Upper lobe of left lung (tissue), 6 donors: ENCODE measurements at regions not wholly inside any gene's neighbourhood (a gene's known extent, or its start where the extent isn't known, plus 50 kb on each side); places are given as distances from the start of the nearest gene placed in this dataset.

Experiments used
- ATAC-seq, 2 donors: fragments of 200-7000 bp; cut with Tn5 transposase; one replicate each; pipeline ENCODE4 v1.9.1; 2022; ENCODE audit warnings: mild to moderate bottlenecking in 2 of 2, moderate library complexity in 2 of 2; ENCODE audit not compliant: low FRiP score in 2 of 2
- DNase-seq, 2 donors: peaks; one replicate each; pipeline ENCODE4 v3.0.0-alpha.2; 2019 to 2020
- H3K27ac ChIP-seq, 4 donors: fragments of 200-600 bp; sonication (generic); one replicate each; pipeline ENCODE4 v1.5.1; 2016 to 2019
- H3K27me3 ChIP-seq, 4 donors: fragments of 200-600 bp; sonication (generic); one replicate each; pipeline ENCODE4 v1.5.1; 2017 to 2019
- H3K36me3 ChIP-seq, 4 donors: fragments of 200-600 bp; sonication (generic); one replicate each; pipeline ENCODE4 v1.5.1; 2016 to 2019
- H3K4me1 ChIP-seq, 4 donors: fragments of 200-600 bp; sonication (generic); one replicate each; pipeline ENCODE4 v1.5.1; 2018 to 2019
- H3K4me3 ChIP-seq, 4 donors: fragments of 200-600 bp; sonication (generic); one replicate each; pipeline ENCODE4 v1.5.1; 2017 to 2019; ENCODE audit warnings: mild to moderate bottlenecking in 2 of 4, moderate library complexity in 1 of 4
- H3K9me3 ChIP-seq, 4 donors: fragments of 200-600 bp; sonication (generic); one replicate each; pipeline ENCODE4 v1.5.1; 2018 to 2019
- CTCF ChIP-seq, 6 experiments: fragments of 450-650 bp in 4 of 6; fragments of 200-600 bp in 2 of 6; sonication (generic) in 2 of 6; IDR thresholded peaks; one replicate each; pipeline ENCODE4 v1.5.1; 2016 to 2019; ENCODE audit warnings: antibody characterized with exemption in 6 of 6
- EP300 ChIP-seq, 4 donors: sonication (generic); formaldehyde crosslinking; IDR thresholded peaks; one replicate each; pipeline ENCODE4 v1.5.1; 2017; ENCODE audit warnings: antibody characterized with exemption in 4 of 4, control low read depth in 2 of 4
- POLR2A ChIP-seq, 4 donors: fragments of 450-650 bp; IDR thresholded peaks; one replicate each; pipeline ENCODE4 v1.5.1; 2016 to 2017; ENCODE audit warnings: antibody characterized with exemption in 4 of 4, mild to moderate bottlenecking in 2 of 4
- POLR2AphosphoS5 ChIP-seq, 2 donors: sonication (generic); formaldehyde crosslinking; IDR thresholded peaks; one replicate each; pipeline ENCODE4 v1.5.1; 2017; ENCODE audit warnings: antibody characterized with exemption in 2 of 2
- WGBS, 2 donors: methylation state at CpG; one replicate each; pipeline ENCODE4 v1.1.5; 2017 to 2018; 5-methylcytosine and 5-hydroxymethylcytosine counted together
- donor health status: DM: no; HTN: no; CAD: no; lungs with moderate emphysema.
- donor health status: DM: no; HTN: yes; CAD: no; lungs with severe emphysema.

- Histone ChIP-seq H3K27me3 (no peaks in the 10 kb centered on the region), H3K27ac (no peak overlapping the region), H3K9me3 (peaks cover 0 to 4% (median 0%) of the 10 kb centered on the region in 4 donors), H3K36me3 (no peaks in the 10 kb centered on the region), H3K4me1 (no peaks in the 10 kb centered on the region), H3K4me3 (no peak overlapping the region)
- 64% methylated on average over 4 of the region's 4 CpGs for WGBS, 2 donors
- ATAC-seq (no peak), DNase-seq (no peak)
- TF ChIP-seq CTCF (IDR thresholded peaks at IDR 0.05) (no peak), POLR2AphosphoS5 (IDR thresholded peaks at IDR 0.05) (no peak), EP300 (IDR thresholded peaks at IDR 0.05) (no peak), POLR2A (IDR thresholded peaks at IDR 0.05) (no peak)
Observed at GRCh38 chr13:39855236-39855635, 199.8 kb downstream of the COG6 start.

GRCh38 chr13:39856714-39857113 is 201.3 kb downstream of the COG6 start:
- no peaks in the 10 kb centered on the region for H3K27me3 ChIP-seq
- no peaks in the 10 kb centered on the region for H3K4me1 ChIP-seq
- peaks cover 0 to 4% (median 0%) of the 10 kb centered on the region in 4 donors for H3K9me3 ChIP-seq
- WGBS, 2 donors = 86 to 92% methylated on average over 4 to 8 of the region's 8 CpGs
- no peak overlapping the region for H3K4me3 ChIP-seq
- no peak for TF ChIP-seq POLR2A (IDR thresholded peaks at IDR 0.05)
- no peak for TF ChIP-seq EP300 (IDR thresholded peaks at IDR 0.05)
- TF ChIP-seq POLR2AphosphoS5 (IDR thresholded peaks at IDR 0.05) = no peak
- TF ChIP-seq CTCF (IDR thresholded peaks at IDR 0.05) = no peak
- H3K27ac ChIP-seq = no peak overlapping the region
- no peaks in the 10 kb centered on the region for H3K36me3 ChIP-seq
- ATAC-seq (peak in 1 of 2 donors; percentile 19), DNase-seq (peak in 1 of 2 donors; percentile 24)

- WGBS, 2 donors = 79 to 91% methylated on average over 2 of the region's 2 CpGs
Observed at GRCh38 chr13:39858794-39859193, 203.3 kb downstream of the COG6 start.

GRCh38 chr13:39859898-39860297 is 204.4 kb downstream of the COG6 start:
- TF ChIP-seq POLR2AphosphoS5 (IDR thresholded peaks at IDR 0.05) (no peak), EP300 (IDR thresholded peaks at IDR 0.05) (no peak), CTCF (IDR thresholded peaks at IDR 0.05) (no peak), POLR2A (IDR thresholded peaks at IDR 0.05) (no peak)
- ATAC-seq = no peak
- Histone ChIP-seq H3K4me1 (no peaks in the 10 kb centered on the region), H3K4me3 (no peak overlapping the region), H3K9me3 (no peaks in the 10 kb centered on the region), H3K36me3 (no peaks in the 10 kb centered on the region), H3K27me3 (no peaks in the 10 kb centered on the region), H3K27ac (no peak overlapping the region)
- 84 to 96% methylated on average over 3 of the region's 3 CpGs for WGBS, 2 donors
- DNase-seq = no peak

More at GRCh38 chr13:39858794-39859193, 203.3 kb downstream of the COG6 start:
- Histone ChIP-seq H3K4me1 (no peaks in the 10 kb centered on the region), H3K36me3 (no peaks in the 10 kb centered on the region), H3K9me3 (no peaks in the 10 kb centered on the region), H3K27ac (no peak overlapping the region), H3K27me3 (no peaks in the 10 kb centered on the region), H3K4me3 (no peak overlapping the region)
- DNase-seq (no peak), ATAC-seq (no peak)
- TF ChIP-seq EP300 (IDR thresholded peaks at IDR 0.05) (no peak), POLR2A (IDR thresholded peaks at IDR 0.05) (no peak), CTCF (IDR thresholded peaks at IDR 0.05) (no peak)

GRCh38 chr13:39862900-39863299 is 207.4 kb downstream of the COG6 start:
- ATAC-seq (no peak), DNase-seq (no peak)
- WGBS, 2 donors = 89 to 93% methylated on average over 2 of the region's 2 CpGs
- H3K9me3 ChIP-seq = no peaks in the 10 kb centered on the region
- H3K36me3 ChIP-seq = no peaks in the 10 kb centered on the region
- TF ChIP-seq POLR2AphosphoS5 (IDR thresholded peaks at IDR 0.05) = no peak
- no peak for TF ChIP-seq CTCF (IDR thresholded peaks at IDR 0.05)
- TF ChIP-seq EP300 (IDR thresholded peaks at IDR 0.05) = no peak
- TF ChIP-seq POLR2A (IDR thresholded peaks at IDR 0.05) = no peak
- no peak overlapping the region for H3K27ac ChIP-seq
- H3K4me1 ChIP-seq = no peaks in the 10 kb centered on the region
- H3K27me3 ChIP-seq = no peaks in the 10 kb centered on the region
- no peak overlapping the region for H3K4me3 ChIP-seq
